ENCODE measurements at regions not wholly inside any gene's neighbourhood (a gene's known extent, or its start where the extent isn't known, plus 50 kb on each side); places are given as distances from the start of the nearest gene placed in this dataset.

DNA sequence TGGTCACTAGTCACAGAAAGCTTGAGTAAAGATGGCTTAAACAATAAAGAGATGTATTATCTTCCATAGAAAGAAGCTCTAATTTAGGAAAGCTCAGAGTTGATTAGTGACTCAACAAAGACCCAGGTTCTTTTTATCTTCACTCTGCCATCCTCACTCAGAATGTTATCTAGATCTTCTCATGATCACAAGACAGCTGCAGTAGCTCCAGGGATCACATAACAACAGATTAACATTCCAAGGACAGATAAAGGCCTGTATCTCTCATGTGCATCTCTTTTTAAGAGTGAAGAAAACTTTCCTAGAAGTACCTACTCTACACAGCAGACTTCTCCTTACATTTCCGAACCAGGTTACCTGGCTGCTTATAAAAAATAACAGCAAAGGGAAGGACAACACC, 368.7 kb upstream of the PROX1 start:
- TF ChIP-seq, protein P1, sequence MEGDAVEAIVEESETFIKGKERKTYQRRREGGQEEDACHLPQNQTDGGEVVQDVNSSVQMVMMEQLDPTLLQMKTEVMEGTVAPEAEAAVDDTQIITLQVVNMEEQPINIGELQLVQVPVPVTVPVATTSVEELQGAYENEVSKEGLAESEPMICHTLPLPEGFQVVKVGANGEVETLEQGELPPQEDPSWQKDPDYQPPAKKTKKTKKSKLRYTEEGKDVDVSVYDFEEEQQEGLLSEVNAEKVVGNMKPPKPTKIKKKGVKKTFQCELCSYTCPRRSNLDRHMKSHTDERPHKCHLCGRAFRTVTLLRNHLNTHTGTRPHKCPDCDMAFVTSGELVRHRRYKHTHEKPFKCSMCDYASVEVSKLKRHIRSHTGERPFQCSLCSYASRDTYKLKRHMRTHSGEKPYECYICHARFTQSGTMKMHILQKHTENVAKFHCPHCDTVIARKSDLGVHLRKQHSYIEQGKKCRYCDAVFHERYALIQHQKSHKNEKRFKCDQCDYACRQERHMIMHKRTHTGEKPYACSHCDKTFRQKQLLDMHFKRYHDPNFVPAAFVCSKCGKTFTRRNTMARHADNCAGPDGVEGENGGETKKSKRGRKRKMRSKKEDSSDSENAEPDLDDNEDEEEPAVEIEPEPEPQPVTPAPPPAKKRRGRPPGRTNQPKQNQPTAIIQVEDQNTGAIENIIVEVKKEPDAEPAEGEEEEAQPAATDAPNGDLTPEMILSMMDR (IDR thresholded peaks at IDR 0.05; ENCODE audit: insufficient read depth, low read depth, low read length) = no peak
- no peak for TF ChIP-seq EZH2 (IDR thresholded peaks at IDR 0.05; ENCODE audit: insufficient read depth, low read length)
